ENCODE measurements at regions not wholly inside any gene's neighbourhood (a gene's known extent, or its start where the extent isn't known, plus 50 kb on each side); places are given as distances from the start of the nearest gene placed in this dataset.

- POLR2A ChIA-PET (ENCODE audit: unreplicated experiment), result interaction anchor here (0.6 kb wide), 1 partner anchor 19 kb away, joined by 3 read pairs; no protein-coding TSS in a partner anchor
- in situ Hi-C loops (cut with MboI; ENCODE audit: low sequenced_read_pairs), result loop anchor here (25.0 kb wide), 1 partner anchor 908 kb away; no protein-coding TSS in a partner anchor
- dilution Hi-C loops (cut with HindIII; ENCODE audit: low sequenced_read_pairs, unreplicated experiment), result no loop called here
- Histone ChIP-seq H4K8ac (ENCODE audit: low read depth in 2 of 2, low read length in 2 of 2) (no peak overlapping the region), H2BK15ac (ENCODE audit: low read depth, low read length) (no peak overlapping the region), H3K4me1 (ENCODE audit: control insufficient read depth, insufficient read depth, low read length) (no peaks in the 10 kb centered on the region), H3K4me2 (ENCODE audit: low read depth, low read length) (no peak overlapping the region), H3K56ac (ENCODE audit: extremely low read depth, insufficient read depth, low read length) (no peak overlapping the region), H3K9ac (ENCODE audit: low read depth, low read length) (no peak overlapping the region), H3K36me3 (ENCODE audit: control insufficient read depth, insufficient read depth, low read length) (no peaks in the 10 kb centered on the region), H2AK5ac (ENCODE audit: low read depth, low read length) (no peak overlapping the region), H3K18ac (ENCODE audit: low read depth, low read length) (no peak overlapping the region), H3K4me3 (ENCODE audit: insufficient read depth, low read depth, low read length) (no peak overlapping the region), H3K4ac (ENCODE audit: low read depth, low read length) (no peak overlapping the region), H4K5ac (ENCODE audit: low read depth, low read length) (no peak overlapping the region), H2BK20ac (ENCODE audit: low read depth, low read length) (no peak overlapping the region), H3K9me1 (ENCODE audit: insufficient read depth, low read length) (no peaks in the 10 kb centered on the region), H3K79me1 (ENCODE audit: low read depth in 1 of 2, low read length in 2 of 2) (no peaks in the 10 kb centered on the region), H4K91ac (ENCODE audit: insufficient read depth, low read depth, low read length) (no peak overlapping the region), H3K14ac (replicated peaks; ENCODE audit: low read depth, low read length) (no peak overlapping the region), H2BK5ac (ENCODE audit: low read depth, low read length, poor library complexity, severe bottlenecking) (no peak overlapping the region), H3K23ac (ENCODE audit: low read depth, low read length) (no peak overlapping the region), H2AK9ac (replicated peaks; ENCODE audit: low read depth, low read length, poor library complexity) (no peak overlapping the region), H3K9me3 (ENCODE audit: control insufficient read depth, insufficient read depth, low read length) (peaks cover 7% of the 10 kb centered on the region), H3K27me3 (ENCODE audit: control insufficient read depth, insufficient read depth, low read length) (peaks cover 10% of the 10 kb centered on the region; the same call in 1 of the 2 replicates), H4K20me1 (ENCODE audit: insufficient read depth, low read length) (no peaks in the 10 kb centered on the region), H3K27ac (ENCODE audit: insufficient read depth, low read length) (no peak overlapping the region), H2AFZ (replicated peaks; ENCODE audit: low read length, poor library complexity) (no peak overlapping the region), H2BK120ac (ENCODE audit: low read depth, low read length) (no peak overlapping the region)
- DNase-seq, result no peak
- CTCF ChIA-PET, result no interaction called here
- ATAC-seq (ENCODE audit: low read depth), result no peak
- BruUV-seq (replicated peaks), result no TSS peak
- no peak for TF ChIP-seq SMC3 (IDR thresholded peaks at IDR 0.05; ENCODE audit: low read depth, low read length)
- TF ChIP-seq CEBPB (IDR thresholded peaks at IDR 0.05; ENCODE audit: low read depth, low read length), result no peak
- no peak for TF ChIP-seq RFX5 (IDR thresholded peaks at IDR 0.05; ENCODE audit: low read depth, low read length)
- TF ChIP-seq FOS (IDR thresholded peaks at IDR 0.05; ENCODE audit: low read depth, low read length), result no peak
- no peak for TF ChIP-seq RCOR1 (IDR thresholded peaks at IDR 0.05; ENCODE audit: insufficient replicate concordance, low read length)
- no peak for TF ChIP-seq NFE2L2 (IDR thresholded peaks at IDR 0.05; ENCODE audit: low read depth, low read length)
- no peak for TF ChIP-seq CHD1 (IDR thresholded peaks at IDR 0.05; ENCODE audit: low read depth, low read length)
- intact Hi-C loops (cut with micrococcal nuclease), result no loop called here
- no CpG with 5 or more reads among the region's 3 CpGs for WGBS, 2 experiments (ENCODE audit: extremely low coverage in 2 of 2, insufficient read length in 1 of 2)
These were observed 81.7 kb downstream of the IER5 start for GRCh38 chr1:181170194-181170593.

Data from IMR-90 (cell line).